NCI-H1417 (cell line): ENCODE measurements at regions not wholly inside any gene's neighbourhood (a gene's known extent, or its start where the extent isn't known, plus 50 kb on each side); places are given as distances from the start of the nearest gene placed in this dataset.
A peak's percentile ranks its signal among the peaks of the same experiment; 100 is the strongest.
"Not testable (repeated sequence)": the region's sequence is repeated elsewhere in the genome, so short reads cannot be mapped to it uniquely, and the experiment has no call there.

Experiments
- DNase-seq, 3 experiments: peaks; one replicate each; lab custom pipeline; 2025; lab: John Stamatoyannopoulos, UW

- no peak for DNase-seq
These were observed 476.8 kb upstream of the ADGRB3 start for GRCh38 chr6:68158256-68158655.

GRCh38 chr6:68144667-68145066 lies 490.4 kb upstream of the ADGRB3 start:
- no peak for DNase-seq

GRCh38 chr6:68141190-68141589 lies 493.9 kb upstream of the ADGRB3 start:
- no peak for DNase-seq

GRCh38 chr6:68139130-68139529 lies 496.0 kb upstream of the ADGRB3 start:
- DNase-seq: peak in 2 of 3 experiments; percentile 14 to 56

GRCh38 chr6:68134796-68135195 lies 500.3 kb upstream of the ADGRB3 start:
- DNase-seq: no peak

- DNase-seq: no peak
These were observed 506.9 kb upstream of the ADGRB3 start for GRCh38 chr6:68128211-68128610.

- DNase-seq: no peak
These were observed 508.0 kb upstream of the ADGRB3 start for GRCh38 chr6:68127074-68127473.

- DNase-seq: no peak
These were observed 508.9 kb upstream of the ADGRB3 start for GRCh38 chr6:68126089-68126749.

- DNase-seq: not testable (repeated sequence)
These were observed 512.1 kb upstream of the ADGRB3 start for GRCh38 chr6:68122975-68123374.

GRCh38 chr6:68122032-68122431 lies 513.0 kb upstream of the ADGRB3 start:
- DNase-seq: no peak

- not testable (repeated sequence) for DNase-seq
These were observed 514.1 kb upstream of the ADGRB3 start for GRCh38 chr6:68120954-68121353.

- DNase-seq: no peak
These were observed 520.5 kb upstream of the ADGRB3 start for GRCh38 chr6:68114463-68115047.

GRCh38 chr6:68108233-68108835 lies 526.7 kb upstream of the ADGRB3 start:
- no peak for DNase-seq

GRCh38 chr6:68094070-68094469 lies 541.0 kb upstream of the ADGRB3 start:
- no peak for DNase-seq

GRCh38 chr6:68087399-68088133 lies 547.5 kb upstream of the ADGRB3 start:
- DNase-seq: no peak

GRCh38 chr6:68086199-68086598 lies 548.9 kb upstream of the ADGRB3 start:
- DNase-seq: no peak

- not testable (repeated sequence) for DNase-seq
These were observed 549.5 kb upstream of the ADGRB3 start for GRCh38 chr6:68085599-68085998.

GRCh38 chr6:68082086-68082485 lies 553.0 kb upstream of the ADGRB3 start:
- no peak for DNase-seq

GRCh38 chr6:68080074-68080473 lies 555.0 kb upstream of the ADGRB3 start:
- DNase-seq: no peak

GRCh38 chr6:68077661-68078060 lies 557.4 kb upstream of the ADGRB3 start:
- DNase-seq: no peak

- DNase-seq: no peak
These were observed 563.3 kb upstream of the ADGRB3 start for GRCh38 chr6:68071740-68072139.

- no peak for DNase-seq
These were observed 565.0 kb upstream of the ADGRB3 start for GRCh38 chr6:68069921-68070710.
